Activated effector memory CD4-positive, alpha-beta T cell treated with anti-CD3 and anti-CD28 coated beads, Interleukin-2, amount 50 U/mL, for 16 hours (primary cell): ENCODE measurements at regions not wholly inside any gene's neighbourhood (a gene's known extent, or its start where the extent isn't known, plus 50 kb on each side); places are given as distances from the start of the nearest gene placed in this dataset.
A peak's percentile ranks its signal among the peaks of the same experiment; 100 is the strongest.

Experiments
- DNase-seq: peaks from one replicate; pipeline ENCODE4 v3.0.0-alpha.2; 2020

DNA sequence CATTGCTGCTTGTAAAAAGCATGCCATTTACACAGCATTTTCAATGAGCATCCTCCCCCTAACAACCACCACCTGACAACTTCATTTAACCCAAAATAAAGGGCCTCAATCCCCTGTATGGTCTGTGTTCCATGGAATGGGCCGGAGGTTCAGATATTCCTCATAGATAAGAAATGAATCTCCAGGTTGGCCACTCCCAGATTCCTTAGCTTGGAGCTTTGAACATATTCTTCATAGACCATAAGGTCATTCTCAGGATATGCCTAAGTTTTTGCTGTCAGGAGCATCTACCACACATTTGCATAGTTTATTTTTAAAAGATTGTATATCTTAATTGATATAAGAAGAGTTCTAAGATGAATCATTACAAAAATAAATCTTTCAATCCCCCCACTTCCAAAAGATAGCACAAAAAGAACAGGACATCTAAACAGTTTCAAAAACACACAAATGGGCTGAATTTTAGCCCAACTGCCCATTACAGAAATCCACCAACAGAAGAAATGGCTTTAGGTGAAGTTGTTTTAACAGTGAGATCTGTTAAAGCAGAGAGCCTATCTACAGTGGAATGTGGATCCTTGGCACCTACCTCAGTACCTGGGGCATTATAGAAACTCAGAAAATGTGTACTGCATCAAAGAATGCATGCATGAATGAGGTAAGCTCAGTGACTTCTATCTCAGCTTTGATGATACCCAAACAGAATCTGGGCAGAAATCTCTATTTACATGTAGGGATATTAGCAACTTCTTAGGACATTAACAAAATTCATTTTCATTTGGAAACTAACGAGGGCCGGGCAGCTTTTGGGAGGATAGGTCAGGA lies 179.8 kb downstream of the SEC61B start:
- DNase-seq: no peak

DNA sequence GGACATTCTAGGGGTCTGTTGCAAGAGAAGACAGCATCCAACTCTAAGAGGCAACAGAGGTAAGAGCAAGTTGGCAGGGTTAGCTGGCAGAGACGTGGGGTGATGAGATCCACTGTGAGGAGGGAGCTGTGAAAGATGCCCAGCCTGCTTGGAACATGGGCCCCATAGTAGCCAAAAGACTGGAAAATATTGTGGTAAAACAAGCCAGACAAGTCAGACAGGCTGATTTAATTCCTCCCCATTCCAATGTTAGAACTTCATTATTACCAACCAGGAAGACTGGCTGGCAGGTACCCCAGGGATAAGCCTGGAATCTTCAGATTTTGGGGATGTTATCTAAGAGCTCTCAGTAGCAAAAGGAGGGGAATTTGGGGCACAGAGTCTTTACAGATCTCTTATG lies 181.3 kb downstream of the SEC61B start:
- DNase-seq: no peak

- no peak for DNase-seq
These were observed 183.3 kb downstream of the SEC61B start for GRCh38 chr9:99405359-99405758.

GRCh38 chr9:99406939-99407338 lies 184.9 kb downstream of the SEC61B start:
- no peak for DNase-seq

- no peak for DNase-seq
These were observed 189.0 kb downstream of the SEC61B start for GRCh38 chr9:99411068-99411467.

- no peak for DNase-seq
These were observed 189.5 kb downstream of the SEC61B start for GRCh38 chr9:99411479-99412115.

DNA sequence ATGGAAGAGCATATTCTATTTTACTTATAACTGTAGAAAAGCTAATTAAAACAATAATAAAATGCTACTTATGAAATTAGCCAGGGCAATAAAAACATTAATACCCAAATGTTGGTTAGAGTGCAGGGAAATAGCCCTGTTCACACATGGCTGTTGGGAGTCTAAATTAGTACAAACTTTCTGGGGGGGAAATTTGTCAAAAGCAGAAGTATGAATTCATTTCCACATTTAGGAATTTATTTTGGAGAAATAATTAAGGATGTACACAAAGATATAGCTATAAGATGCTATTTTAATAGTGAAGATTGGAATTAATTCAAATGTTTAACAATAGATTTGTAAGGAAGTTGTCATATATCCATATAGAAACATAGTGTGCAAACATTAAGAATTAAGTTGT lies 190.5 kb downstream of the SEC61B start:
- no peak for DNase-seq

DNA sequence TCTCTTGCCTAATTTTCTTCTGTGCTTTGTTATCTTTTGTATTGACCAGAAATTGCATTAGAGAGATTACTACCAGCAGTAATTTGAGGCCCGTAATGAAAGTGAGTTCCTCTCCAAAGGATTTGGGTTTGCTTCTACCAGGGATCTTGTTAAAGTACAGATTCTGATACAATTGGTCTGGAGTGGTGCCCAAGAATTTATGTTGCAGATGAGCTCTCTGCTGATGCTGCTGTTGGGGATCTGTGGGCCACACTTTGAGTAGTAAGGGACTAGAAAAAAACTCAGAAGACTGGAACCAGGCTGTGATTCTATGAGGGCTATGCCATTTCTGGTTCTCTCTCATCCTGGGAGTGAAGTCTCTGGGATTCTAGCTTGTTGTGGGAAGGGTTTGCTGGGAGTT lies 192.2 kb downstream of the SEC61B start:
- no peak for DNase-seq

GRCh38 chr9:99415606-99416005 lies 193.5 kb downstream of the SEC61B start:
- DNase-seq: no peak

GRCh38 chr9:99416007-99416406 lies 193.9 kb downstream of the SEC61B start:
- DNase-seq: no peak

DNA sequence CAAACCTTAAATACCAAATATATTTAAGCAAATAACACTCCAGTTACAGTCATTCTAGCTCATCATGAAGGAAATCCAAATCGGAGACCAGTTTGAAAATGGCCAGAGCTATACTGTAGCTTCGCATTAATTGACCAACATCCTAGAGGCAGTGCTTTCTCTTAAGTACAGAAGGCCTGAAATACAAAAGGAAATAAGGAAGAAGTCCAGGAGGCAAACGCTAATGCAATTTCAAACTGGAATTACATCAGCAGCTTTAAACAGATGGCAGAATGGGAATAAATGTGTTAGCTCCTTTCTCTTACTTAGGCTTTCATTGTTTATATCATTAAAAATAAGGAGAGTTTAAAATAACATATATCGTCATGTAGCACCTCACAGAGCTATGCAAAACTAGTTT lies 197.0 kb downstream of the SEC61B start:
- no peak for DNase-seq

GRCh38 chr9:99421369-99421768 lies 199.3 kb downstream of the SEC61B start:
- DNase-seq: no peak

DNA sequence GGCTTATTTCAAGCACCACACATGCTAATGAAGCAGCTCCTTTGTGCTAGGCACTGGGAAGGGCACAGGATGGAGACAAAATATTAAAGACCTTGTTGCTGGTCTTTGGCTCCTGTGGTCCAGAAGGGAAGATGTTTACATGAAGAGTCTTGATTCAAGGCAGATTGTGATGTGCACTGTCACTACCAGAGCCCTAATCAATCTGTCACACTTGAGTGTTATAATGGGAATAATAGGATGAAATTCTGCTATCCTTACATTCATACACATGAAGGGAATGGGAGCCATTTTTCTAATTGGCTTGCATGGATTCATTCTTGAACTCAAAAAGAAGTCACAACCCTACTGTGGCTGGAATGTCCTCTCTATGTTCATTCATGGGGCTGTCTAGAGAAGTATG lies 203.0 kb downstream of the SEC61B start:
- DNase-seq: no peak

DNA sequence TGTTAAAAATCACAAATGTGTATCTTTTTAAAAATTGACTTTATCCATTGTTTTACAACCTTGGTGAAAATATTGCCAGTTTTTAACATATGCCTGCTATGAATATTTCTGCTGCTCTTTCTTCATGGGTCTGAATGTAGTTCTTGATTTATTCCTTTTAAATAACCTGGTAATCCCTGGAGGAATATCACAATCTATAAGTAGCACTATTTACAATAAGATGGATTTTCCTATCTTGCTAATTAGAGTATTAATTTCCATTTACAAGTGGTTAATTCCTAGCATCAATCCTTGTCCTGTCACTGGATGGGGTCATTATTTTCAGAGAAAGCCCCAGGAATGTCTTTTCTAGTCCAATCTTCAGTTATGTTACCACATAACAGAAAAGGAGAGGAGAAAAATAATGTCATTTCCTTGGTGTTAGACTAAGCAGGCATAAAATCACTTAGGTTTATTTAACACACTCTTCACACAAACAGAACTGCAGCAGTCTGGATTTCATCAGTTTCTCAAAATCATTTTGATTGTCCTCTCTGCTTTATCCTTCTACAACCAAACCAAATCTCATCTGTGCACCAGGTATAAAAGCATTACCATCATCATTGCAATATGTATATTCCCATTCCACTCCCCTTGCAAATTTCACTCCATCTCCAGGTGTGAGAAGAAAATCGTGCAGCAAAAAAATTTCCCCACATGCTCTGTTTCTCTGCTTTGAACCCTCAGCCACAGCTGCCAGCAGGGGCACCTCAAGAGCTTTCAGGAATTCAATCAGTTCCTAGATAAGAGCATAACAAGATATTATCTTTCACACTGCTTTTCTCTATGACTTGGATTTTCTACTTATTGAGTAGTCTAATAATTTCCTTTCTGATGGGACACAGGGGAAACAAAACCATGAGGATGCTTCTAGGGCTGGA lies 204.1 kb downstream of the SEC61B start:
- DNase-seq: no peak

GRCh38 chr9:99427260-99427659 lies 205.2 kb downstream of the SEC61B start:
- DNase-seq: no peak

GRCh38 chr9:99430301-99430700 lies 208.2 kb downstream of the SEC61B start:
- DNase-seq: no peak

- no peak for DNase-seq
These were observed 209.0 kb downstream of the SEC61B start for GRCh38 chr9:99431103-99431502.

GRCh38 chr9:99432075-99432474 lies 210.0 kb downstream of the SEC61B start:
- DNase-seq: no peak

DNA sequence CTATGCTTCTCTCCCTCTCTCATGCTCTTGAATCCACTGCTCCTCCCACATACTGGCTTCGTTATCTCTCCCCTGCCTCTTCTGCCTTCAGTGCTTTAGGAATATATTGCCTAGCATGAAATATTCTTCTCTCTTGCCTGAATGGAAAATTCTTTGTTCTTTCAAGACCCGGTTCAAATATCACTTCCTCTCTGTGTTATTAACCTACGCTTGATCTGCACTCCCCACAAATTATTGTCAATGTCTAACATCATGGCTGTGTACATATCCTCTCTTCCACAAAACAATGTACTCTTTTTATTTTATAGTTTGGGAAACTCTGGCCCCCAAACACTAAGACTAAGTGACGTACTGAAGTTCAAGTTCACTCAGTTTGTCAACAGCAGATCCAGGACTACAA lies 211.0 kb downstream of the SEC61B start:
- DNase-seq: no peak

DNA sequence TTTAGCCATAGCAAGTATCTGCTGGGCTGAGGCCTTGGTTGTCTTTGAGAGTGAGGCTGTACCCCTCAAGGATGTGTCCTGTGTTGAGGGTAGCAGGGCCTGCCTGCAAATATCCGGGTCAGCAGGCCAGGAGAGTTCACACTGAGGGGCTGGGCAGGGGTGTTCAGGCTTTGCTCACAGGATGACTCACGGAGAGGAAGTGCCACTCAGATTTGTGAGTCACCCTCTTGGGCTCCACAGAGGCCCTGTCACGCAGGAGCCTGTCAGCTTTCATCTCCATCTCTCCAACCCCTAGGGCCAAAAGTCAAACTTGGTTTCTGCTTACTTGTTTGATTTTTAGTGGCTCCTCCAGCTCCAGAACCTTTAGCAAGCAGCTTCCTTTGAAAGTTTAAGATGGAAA lies 211.5 kb downstream of the SEC61B start:
- peak; percentile 80 for DNase-seq

GRCh38 chr9:99436616-99437015 lies 214.5 kb downstream of the SEC61B start:
- no peak for DNase-seq

DNA sequence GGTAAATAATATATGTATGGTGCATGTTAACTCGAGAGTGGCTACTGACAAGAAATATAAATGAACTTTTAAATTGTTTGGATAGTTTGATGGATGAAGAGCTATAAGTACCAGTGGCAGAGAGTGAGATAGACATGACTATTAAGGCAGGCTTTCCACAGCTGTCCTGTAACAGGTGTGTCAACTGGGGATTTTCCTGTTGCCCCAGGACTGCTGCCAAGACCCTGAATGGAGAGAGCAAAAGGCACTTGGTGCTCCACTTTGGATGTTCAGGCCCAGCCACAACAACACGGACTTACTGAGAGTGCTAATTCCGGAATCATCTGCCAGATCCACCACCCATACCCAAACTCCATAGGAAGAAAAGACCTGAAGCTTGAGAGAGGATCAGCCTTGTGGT lies 215.1 kb downstream of the SEC61B start:
- DNase-seq: no peak

DNA sequence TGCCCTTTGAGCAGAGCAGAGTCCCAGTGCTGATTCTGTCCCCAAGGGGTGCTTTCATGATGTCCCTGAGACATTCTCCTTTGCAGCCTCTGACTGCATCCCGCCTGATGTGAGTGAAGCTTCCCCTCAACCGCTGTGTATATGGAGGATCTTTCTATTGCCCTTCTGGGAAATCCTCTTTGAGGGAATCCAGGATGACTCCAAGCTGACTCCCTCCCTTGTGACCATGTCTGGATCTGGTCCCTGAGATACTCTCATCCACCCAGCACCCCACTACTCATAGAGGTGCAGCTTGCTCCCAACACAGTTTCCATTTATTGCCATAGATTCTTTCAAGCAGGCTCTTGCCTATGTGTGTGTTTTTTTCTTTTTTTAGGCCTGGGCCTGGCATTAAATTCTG lies 216.5 kb downstream of the SEC61B start:
- DNase-seq: no peak

DNA sequence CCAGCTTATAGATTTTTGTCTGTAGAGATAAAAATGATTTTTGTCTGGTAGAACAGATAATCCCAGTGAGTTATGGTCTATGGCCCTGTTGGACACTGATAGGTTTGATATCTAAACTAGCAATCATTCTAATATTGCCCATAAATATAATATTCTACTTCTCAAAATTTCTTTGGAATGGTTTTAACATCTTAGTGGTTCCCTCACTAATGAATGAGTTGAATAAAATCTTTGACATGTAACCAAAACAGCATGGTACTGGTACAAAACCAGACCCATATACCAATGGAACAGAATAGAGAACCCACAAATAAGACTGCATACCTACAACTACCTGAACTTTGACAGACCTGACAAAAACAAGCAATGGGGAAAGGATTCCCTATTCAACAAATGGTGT lies 219.7 kb downstream of the SEC61B start:
- no peak for DNase-seq
